IMR-90 (cell line): ENCODE measurements at regions not wholly inside any gene's neighbourhood (a gene's known extent, or its start where the extent isn't known, plus 50 kb on each side); places are given as distances from the start of the nearest gene placed in this dataset.

ENCODE experiments used
- ATAC-seq: fragments of 200-7000 bp; cut with Tn5 transposase; 2 replicates; pipeline ENCODE4 v1.9.1; 2020; ENCODE audit warnings: low read depth, mild to moderate bottlenecking, moderate library complexity
- BruUV-seq: library from RNA; stranded (reverse); fragments of 400-500 nt; replicated peaks from 2 replicates; lab custom pipeline; 2021; lab: Mats Ljungman, UMichigan
- CTCF ChIA-PET: fragments of 300-600 bp; formaldehyde crosslinking; extraction: SDS; loops from one replicate; lab custom pipeline; 2021; ENCODE audit warnings: antibody characterized with exemption; lab: Yijun Ruan, JAX
- POLR2A ChIA-PET: fragments of 300-600 bp; sonication (Branson Sonifier 250); formaldehyde crosslinking; loops from one replicate; lab custom pipeline; 2022; ENCODE audit warnings: antibody characterized with exemption; ENCODE audit not compliant: unreplicated experiment; lab: Charles Lee
- DNase-seq: peaks from one replicate; pipeline ENCODE4 v3.0.0; 2013
- H2AFZ ChIP-seq: replicated peaks from 2 replicates; pipeline ENCODE3; 2013; ENCODE audit warnings: low read length, mild to moderate bottlenecking; ENCODE audit not compliant: poor library complexity
- H2AK5ac ChIP-seq: 2 replicates; pipeline ENCODE4 v1.6.1; 2013; ENCODE audit warnings: low read depth, low read length, inconsistent platforms
- H2AK9ac ChIP-seq: replicated peaks from 2 replicates; pipeline ENCODE3; 2013; ENCODE audit warnings: mild to moderate bottlenecking, low read depth, low read length, moderate library complexity; ENCODE audit not compliant: poor library complexity
- H2BK120ac ChIP-seq: 2 replicates; pipeline ENCODE4 v1.6.1; 2013; ENCODE audit warnings: low read depth, low read length, inconsistent platforms
- H2BK15ac ChIP-seq: 3 replicates; pipeline ENCODE4 v1.6.1; 2013; ENCODE audit warnings: low read depth, low read length, inconsistent platforms
- H2BK20ac ChIP-seq: 2 replicates; pipeline ENCODE4 v1.6.1; 2013; ENCODE audit warnings: low read depth, mild to moderate bottlenecking, inconsistent platforms, low read length, moderate library complexity
- H2BK5ac ChIP-seq: 2 replicates; pipeline ENCODE4 v1.6.1; 2013; ENCODE audit warnings: mild to moderate bottlenecking, low read depth, low read length, inconsistent platforms; ENCODE audit not compliant: poor library complexity, severe bottlenecking
- H3K14ac ChIP-seq: replicated peaks from 2 replicates; pipeline ENCODE4 v1.6.1; 2013; ENCODE audit warnings: low read depth, low read length, inconsistent platforms
- H3K18ac ChIP-seq: 2 replicates; pipeline ENCODE4 v1.6.1; 2013; ENCODE audit warnings: low read depth, low read length, control low read depth
- H3K23ac ChIP-seq: 2 replicates; pipeline ENCODE4 v1.6.1; 2013; ENCODE audit warnings: low read depth, low read length, inconsistent platforms
- H3K27ac ChIP-seq: 2 replicates; pipeline ENCODE4 v1.5.1; 2013; ENCODE audit warnings: mild to moderate bottlenecking, control low read depth, low read length; ENCODE audit not compliant: insufficient read depth
- H3K27me3 ChIP-seq: 2 replicates; pipeline ENCODE4 v1.6.1; 2013; ENCODE audit warnings: low read length; ENCODE audit not compliant: control insufficient read depth, insufficient read depth
- H3K36me3 ChIP-seq: 2 replicates; pipeline ENCODE4 v1.6.1; 2013; ENCODE audit warnings: low read length, mixed read lengths; ENCODE audit not compliant: control insufficient read depth, insufficient read depth
- H3K4ac ChIP-seq: 2 replicates; pipeline ENCODE4 v1.6.1; 2013; ENCODE audit warnings: low read depth, low read length, inconsistent platforms
- H3K4me1 ChIP-seq: 2 replicates; pipeline ENCODE4 v1.6.1; 2013; ENCODE audit warnings: low read length, mixed read lengths; ENCODE audit not compliant: control insufficient read depth, insufficient read depth
- H3K4me2 ChIP-seq: 2 replicates; pipeline ENCODE4 v1.6.1; 2013; ENCODE audit warnings: low read depth, mild to moderate bottlenecking, control low read depth, low read length, moderate library complexity
- H3K4me3 ChIP-seq: 2 replicates; pipeline ENCODE4 v1.5.1; 2013; ENCODE audit warnings: low read depth, mild to moderate bottlenecking, control low read depth, low read length, moderate library complexity; ENCODE audit not compliant: insufficient read depth
- H3K56ac ChIP-seq: 2 replicates; pipeline ENCODE4 v1.6.1; 2013; ENCODE audit warnings: low read length, inconsistent platforms; ENCODE audit not compliant: insufficient read depth; ENCODE audit errors: extremely low read depth
- H3K79me1 ChIP-seq, 2 experiments: 2 replicates each; pipeline ENCODE4 v1.6.1; 2013; ENCODE audit warnings: low read length in 2 of 2, inconsistent platforms in 1 of 2, low read depth in 1 of 2
- H3K9ac ChIP-seq: 2 replicates; pipeline ENCODE4 v1.6.1; 2013; ENCODE audit warnings: low read depth, low read length, control low read depth
- H3K9me1 ChIP-seq: 2 replicates; pipeline ENCODE4 v1.6.1; 2013; ENCODE audit warnings: low read length, inconsistent platforms; ENCODE audit not compliant: insufficient read depth
- H3K9me3 ChIP-seq: 2 replicates; pipeline ENCODE4 v1.6.1; 2013; ENCODE audit warnings: low read length; ENCODE audit not compliant: control insufficient read depth, insufficient read depth
- H4K20me1 ChIP-seq: 2 replicates; pipeline ENCODE4 v1.6.1; 2013; ENCODE audit warnings: low read length, inconsistent platforms; ENCODE audit not compliant: insufficient read depth
- H4K5ac ChIP-seq: 2 replicates; pipeline ENCODE4 v1.6.1; 2013; ENCODE audit warnings: mild to moderate bottlenecking, low read depth, low read length, control low read depth
- H4K8ac ChIP-seq, 2 experiments: 2 replicates each; pipeline ENCODE4 v1.6.1; 2013; ENCODE audit warnings: low read depth in 2 of 2, low read length in 2 of 2, control low read depth in 1 of 2, inconsistent platforms in 1 of 2
- H4K91ac ChIP-seq: 2 replicates; pipeline ENCODE4 v1.6.1; 2013; ENCODE audit warnings: low read depth, low read length, inconsistent platforms; ENCODE audit not compliant: insufficient read depth
- ELK1 ChIP-seq: fragments of 150-350 bp; IDR thresholded peaks from 2 replicates; pipeline ENCODE4 v1.6.1; 2016; ENCODE audit warnings: low read depth, mild to moderate bottlenecking, low read length, moderate library complexity, borderline replicate concordance
- MAFK ChIP-seq: IDR thresholded peaks from 2 replicates; pipeline ENCODE4 v1.6.1; 2012; ENCODE audit warnings: low read depth, low read length, improper control_type of control experiment
- MXI1 ChIP-seq: IDR thresholded peaks from 2 replicates; pipeline ENCODE4 v1.6.1; 2012; ENCODE audit warnings: low read depth, mild to moderate bottlenecking, low read length, moderate library complexity, borderline replicate concordance
- WGBS, 2 experiments: methylation state at CpG; one replicate each; pipeline versions ENCODE4 v1.1.5 to v1.1.7; 2013; ENCODE audit warnings: missing lambda C conversion rate in 2 of 2; ENCODE audit not compliant: insufficient read length in 1 of 2; ENCODE audit errors: extremely low coverage in 2 of 2; 5-methylcytosine and 5-hydroxymethylcytosine counted together
- dilution Hi-C: fragments of 300-500 bp; cut with HindIII; formaldehyde crosslinking; loops from one replicate; pipeline ENCODE4 v1.14.3; 2018; ENCODE audit warnings: low sequenced_read_pairs; ENCODE audit not compliant: unreplicated experiment
- in situ Hi-C: fragments of 300-500 bp; cut with MboI; formaldehyde crosslinking; loops from 3 replicates; pipeline ENCODE4 v1.14.3; 2019; ENCODE audit warnings: low sequenced_read_pairs, inconsistent platforms, mixed read lengths
- intact Hi-C: fragments of 100-400 bp; cut with micrococcal nuclease; formaldehyde crosslinking; loops from 2 replicates; pipeline ENCODE4 v1.10.0; 2022

DNA sequence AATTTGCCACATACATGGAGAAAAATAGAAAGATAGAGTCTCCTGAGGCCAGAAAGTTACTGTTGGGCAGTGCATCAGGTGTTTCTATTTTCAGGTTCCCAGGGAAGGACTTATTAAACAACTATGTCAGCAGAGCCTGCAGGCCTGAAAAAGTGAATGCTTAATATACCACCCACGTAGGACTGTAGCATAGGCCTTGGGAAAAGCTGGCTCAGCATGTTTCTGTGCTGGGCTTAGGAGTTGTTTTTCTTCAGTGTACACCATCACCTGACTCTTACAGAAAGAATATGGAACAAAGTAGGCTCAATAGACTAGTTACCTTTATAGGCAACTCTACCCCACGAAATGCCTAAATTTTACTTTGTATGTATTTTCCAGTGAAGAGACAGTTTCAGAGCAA is 1385.9 kb downstream of the FAM133A start:
- no peak overlapping the region for H3K27ac ChIP-seq

More for the DNA sequence above, 1385.9 kb downstream of the FAM133A start:
- Histone ChIP-seq H2AFZ (no peak overlapping the region), H4K5ac (no peak overlapping the region), H2BK15ac (no peak overlapping the region), H3K9ac (no peak overlapping the region), H3K4ac (no peak overlapping the region), H3K18ac (no peak overlapping the region), H2BK120ac (no peak overlapping the region), H2AK5ac (no peak overlapping the region), H3K36me3 (no peaks in the 10 kb centered on the region), H4K91ac (no peak overlapping the region), H3K4me3 (no peak overlapping the region), H3K9me3 (no peaks in the 10 kb centered on the region), H3K9me1 (no peaks in the 10 kb centered on the region), H3K14ac (no peak overlapping the region), H3K27me3 (no peaks in the 10 kb centered on the region; the same call in 1 of the 2 replicates), H3K4me1 (no peaks in the 10 kb centered on the region), H2BK20ac (no peak overlapping the region), H2AK9ac (no peak overlapping the region), H4K20me1 (no peaks in the 10 kb centered on the region), H3K23ac (no peak overlapping the region), H2BK5ac (no peak overlapping the region), H3K56ac (no peak overlapping the region), H3K79me1 (no peaks in the 10 kb centered on the region), H3K4me2 (no peak overlapping the region), H4K8ac (no peak overlapping the region)
- ChIA-PET CTCF (no interaction called here), POLR2A (no interaction called here)
- DNase-seq (no peak), ATAC-seq (no peak)
- TF ChIP-seq ELK1 = no peak
- TF ChIP-seq MAFK = peak; percentile 62
- no peak for TF ChIP-seq MXI1
- dilution Hi-C loops = no loop called here
- in situ Hi-C loops = no loop called here
- intact Hi-C loops = no loop called here
- WGBS, 2 experiments = no CpG with 5 or more reads among the region's 2 CpGs
- no TSS peak for BruUV-seq
